ENCODE measurements at regions not wholly inside any gene's neighbourhood (a gene's known extent, or its start where the extent isn't known, plus 50 kb on each side); places are given as distances from the start of the nearest gene placed in this dataset.

DNA sequence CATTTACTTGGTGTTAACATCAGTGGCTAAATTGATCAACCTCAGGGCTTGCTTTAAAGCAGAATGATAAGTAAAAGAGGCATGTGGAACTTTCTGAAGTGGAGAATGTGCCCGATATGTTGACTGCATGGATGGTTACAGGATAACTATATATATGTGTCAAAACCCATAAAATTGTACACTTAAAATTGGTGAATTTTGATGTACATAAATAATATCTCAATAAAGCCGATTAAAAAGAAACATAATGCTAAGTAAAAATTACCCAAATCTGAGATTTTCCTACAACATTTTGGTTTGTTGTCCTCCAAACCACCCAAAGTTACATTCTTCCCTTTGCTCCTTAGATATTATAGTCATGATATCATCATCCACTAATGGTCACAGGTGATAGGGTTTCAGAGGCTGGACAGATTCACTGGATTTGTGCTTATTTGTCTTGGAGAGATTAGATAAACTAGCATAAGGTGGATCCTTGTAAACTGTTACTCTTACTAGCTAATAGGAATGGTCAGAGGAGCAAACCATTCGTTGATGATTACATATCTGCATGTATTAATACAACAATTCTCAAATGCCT lies 119.7 kb upstream of the RPS23 start:
- no peak overlapping the region for H3K56ac ChIP-seq (replicated peaks; ENCODE audit: insufficient read length, low read depth, low read length)
- H4K5ac ChIP-seq (ENCODE audit: insufficient read length, low read depth, low read length) = no peak overlapping the region
- H3K4me2 ChIP-seq (ENCODE audit: insufficient read depth in 1 of 2, low read depth in 2 of 2, low read length in 2 of 2) = no peak overlapping the region
- no peak overlapping the region for H3K9ac ChIP-seq (replicated peaks in 1 of 4; ENCODE audit: extremely low read depth in 1 of 4, low read depth in 3 of 4, low read length in 3 of 4)
- no peak overlapping the region for H4K8ac ChIP-seq (ENCODE audit: extremely low read depth, insufficient read depth, low read length)
- H3K27ac ChIP-seq (ENCODE audit: low read depth, low read length) = no peak overlapping the region
- no peak overlapping the region for H2BK12ac ChIP-seq (ENCODE audit: low read depth, low read length)
- H2AFZ ChIP-seq (ENCODE audit: low read length) = no peak overlapping the region
- FAIRE-seq (no peak), DNase-seq (ENCODE audit: low read depth in 1 of 2, low spot score in 2 of 2) (no peak)
- no peak overlapping the region for H4K91ac ChIP-seq (replicated peaks; ENCODE audit: insufficient read length, low read length)
- H2AK5ac ChIP-seq (ENCODE audit: low read depth, low read length) = no peak overlapping the region
- no peak overlapping the region for H3K18ac ChIP-seq (ENCODE audit: extremely low read depth, low read length)
- H2BK5ac ChIP-seq (ENCODE audit: low read depth, low read length) = no peak overlapping the region
- 89% methylated on average over 3 of the region's 3 CpGs; no CpG with 5 or more reads in 1 of the 2 experiments for WGBS, 2 experiments (ENCODE audit: extremely low coverage in 1 of 2, insufficient coverage in 1 of 2, insufficient read length in 1 of 2, insufficient replicate concordance in 2 of 2, low coverage in 1 of 2, low lambda C conversion rate in 2 of 2, missing lambda C conversion rate in 1 of 2)
- POLR2A ChIA-PET (ENCODE audit: partially characterized antibody) = no interaction called here
- no peaks in the 10 kb centered on the region for H3K4me1 ChIP-seq (replicated peaks in 1 of 4; ENCODE audit: control insufficient read depth in 3 of 4, insufficient read depth in 4 of 4, low read length in 3 of 4)
- H2BK20ac ChIP-seq (ENCODE audit: low read length) = no peak overlapping the region
- H3K9me3 ChIP-seq (ENCODE audit: insufficient read depth in 2 of 2, low read depth in 1 of 2, low read length in 1 of 2) = no peaks in the 10 kb centered on the region
- H3K23me2 ChIP-seq (ENCODE audit: low read depth, low read length) = no peaks in the 10 kb centered on the region
- no peaks in the 10 kb centered on the region for H3K79me1 ChIP-seq (ENCODE audit: low read depth, low read length)
- H3K27me3 ChIP-seq (replicated peaks in 1 of 4; ENCODE audit: control insufficient read depth in 3 of 4, extremely low read depth in 1 of 4, insufficient read depth in 3 of 4, low read length in 3 of 4) = no peaks in the 10 kb centered on the region
- no peak overlapping the region for H3K4ac ChIP-seq (replicated peaks; ENCODE audit: insufficient read length, low read depth, low read length)
- no peaks in the 10 kb centered on the region for H3K79me2 ChIP-seq (ENCODE audit: control insufficient read depth in 1 of 2, insufficient read depth in 2 of 2, low read length in 2 of 2)
- H3K36me3 ChIP-seq (ENCODE audit: control insufficient read depth in 2 of 4, insufficient read depth in 4 of 4, low read length in 3 of 4) = no peaks in the 10 kb centered on the region
- H3K4me3 ChIP-seq (ENCODE audit: extremely low read depth in 1 of 4, insufficient read depth in 2 of 4, low read depth in 3 of 4, low read length in 4 of 4) = no peak overlapping the region
- no peak overlapping the region for H3K23ac ChIP-seq (ENCODE audit: insufficient read length)
- no peak overlapping the region for H2BK120ac ChIP-seq (replicated peaks; ENCODE audit: low read depth, low read length)
- H4K20me1 ChIP-seq (replicated peaks in 1 of 2; ENCODE audit: control insufficient read depth in 1 of 2, insufficient read depth in 2 of 2, low read length in 2 of 2) = no peaks in the 10 kb centered on the region
- H2BK15ac ChIP-seq (ENCODE audit: low read length) = no peak overlapping the region
- CTCF ChIA-PET (ENCODE audit: partially characterized antibody) = no interaction called here
- no peak overlapping the region for H3K14ac ChIP-seq (ENCODE audit: insufficient read length)
- TF ChIP-seq CBX5 (IDR thresholded peaks at IDR 0.05; ENCODE audit: low read depth, low read length) = no peak
- TF ChIP-seq, protein P1, sequence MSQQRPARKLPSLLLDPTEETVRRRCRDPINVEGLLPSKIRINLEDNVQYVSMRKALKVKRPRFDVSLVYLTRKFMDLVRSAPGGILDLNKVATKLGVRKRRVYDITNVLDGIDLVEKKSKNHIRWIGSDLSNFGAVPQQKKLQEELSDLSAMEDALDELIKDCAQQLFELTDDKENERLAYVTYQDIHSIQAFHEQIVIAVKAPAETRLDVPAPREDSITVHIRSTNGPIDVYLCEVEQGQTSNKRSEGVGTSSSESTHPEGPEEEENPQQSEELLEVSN (IDR thresholded peaks at IDR 0.05) = no peak
- TF ChIP-seq SIX5 (IDR thresholded peaks at IDR 0.05; ENCODE audit: low read depth, low read length) = no peak
- no peak for TF ChIP-seq KDM4A (IDR thresholded peaks at IDR 0.05; ENCODE audit: low read depth, low read length, severe bottlenecking)
- TF ChIP-seq SAP30 (IDR thresholded peaks at IDR 0.05; ENCODE audit: insufficient read depth, insufficient replicate concordance, low read length) = no peak

Measured in H1 (cell line).